ENCODE measurements at regions not wholly inside any gene's neighbourhood (a gene's known extent, or its start where the extent isn't known, plus 50 kb on each side); places are given as distances from the start of the nearest gene placed in this dataset.
"Not testable (repeated sequence)": the region's sequence is repeated elsewhere in the genome, so short reads cannot be mapped to it uniquely, and the experiment has no call there.

GRCh38 chr2:204356151-204356641, 189.1 kb upstream of the PARD3B start:
- DNase-seq (ENCODE audit: low spot score) = no peak

DNA sequence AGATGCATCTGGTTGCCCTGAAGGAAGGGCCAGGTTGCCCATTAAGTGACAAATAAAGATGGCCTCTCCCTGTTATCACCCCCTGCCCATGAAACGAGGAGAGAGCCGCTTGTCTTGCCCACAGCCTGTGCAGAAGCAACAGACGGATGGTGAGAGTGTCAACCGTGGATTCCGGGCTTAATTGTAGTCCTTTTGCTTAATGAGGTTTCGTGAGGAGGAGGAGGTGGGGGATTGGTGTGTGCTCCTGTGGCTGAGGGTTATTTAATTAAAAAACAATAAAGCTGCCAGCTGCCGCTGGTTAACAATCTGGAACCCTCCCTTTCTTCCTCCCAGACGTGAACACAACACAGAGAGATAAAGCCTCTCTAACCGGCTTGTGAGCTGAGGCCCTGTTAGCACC, 188.0 kb upstream of the PARD3B start:
- no peak for DNase-seq (ENCODE audit: low spot score)

DNA sequence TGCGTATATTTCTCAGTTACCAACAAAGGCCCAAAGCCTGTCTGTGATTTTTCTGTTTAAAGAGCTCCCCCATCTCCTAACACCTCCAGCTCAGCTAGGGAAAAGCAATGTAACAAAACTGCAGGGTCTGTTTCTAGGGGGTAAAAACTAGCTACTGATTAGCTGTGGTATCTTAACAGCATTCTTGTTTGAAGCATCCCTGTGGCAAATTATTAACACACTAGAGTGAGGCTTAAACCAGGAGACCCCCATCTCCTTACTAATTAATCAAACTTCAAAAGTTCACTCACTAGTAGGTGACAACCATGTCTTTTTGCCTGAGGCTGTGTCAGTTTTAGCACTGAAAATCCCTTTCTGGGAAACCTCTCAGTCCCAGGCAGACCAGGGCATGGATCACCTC, 186.2 kb upstream of the PARD3B start:
- no peak for DNase-seq (ENCODE audit: low spot score)

DNA sequence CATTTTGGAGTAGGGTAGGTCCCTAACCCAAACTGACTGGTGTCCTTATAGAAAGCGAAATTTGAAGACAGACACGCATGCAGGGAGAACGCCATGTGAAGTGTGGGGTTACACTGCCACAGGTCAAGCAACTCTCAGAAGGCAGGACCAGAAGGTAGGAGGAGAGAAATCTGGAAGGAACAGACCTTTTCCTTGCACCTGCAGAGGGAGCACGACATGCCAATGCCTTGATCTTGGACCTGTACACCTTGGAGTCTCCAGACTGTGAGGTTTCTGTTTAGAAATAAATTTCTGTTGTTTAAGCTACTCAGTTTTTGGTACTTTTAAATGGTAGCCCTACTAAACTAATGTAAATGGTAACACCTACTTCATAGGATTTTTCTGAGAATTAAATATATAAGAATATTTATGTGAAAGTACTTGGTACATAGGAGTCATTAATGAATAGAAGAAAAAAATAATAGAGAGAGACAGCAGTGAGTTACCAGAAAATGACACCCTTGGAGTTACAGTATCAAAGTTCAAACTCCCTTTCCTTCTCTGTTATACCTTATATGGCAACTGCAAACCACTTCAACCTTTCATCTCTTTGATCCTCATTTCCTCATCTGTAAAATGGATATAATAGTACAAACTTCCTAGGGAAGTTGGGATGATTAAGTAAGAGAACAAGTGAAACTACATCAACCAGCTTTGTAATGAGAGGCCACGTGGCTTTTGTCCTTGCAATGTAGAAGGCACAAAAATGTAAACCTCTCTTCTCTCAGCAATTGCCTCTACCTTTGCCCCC, 184.9 kb upstream of the PARD3B start:
- DNase-seq (ENCODE audit: low spot score) = peak; percentile 40

GRCh38 chr2:204361738-204362137, 183.5 kb upstream of the PARD3B start:
- DNase-seq (ENCODE audit: low spot score) = no peak

GRCh38 chr2:204362581-204362980, 182.7 kb upstream of the PARD3B start:
- DNase-seq (ENCODE audit: low spot score) = no peak

- DNase-seq (ENCODE audit: low spot score) = no peak
Observed at GRCh38 chr2:204363513-204363912, 181.8 kb upstream of the PARD3B start.

- DNase-seq (ENCODE audit: low spot score) = no peak
Observed at GRCh38 chr2:204364860-204365535, 180.3 kb upstream of the PARD3B start.

DNA sequence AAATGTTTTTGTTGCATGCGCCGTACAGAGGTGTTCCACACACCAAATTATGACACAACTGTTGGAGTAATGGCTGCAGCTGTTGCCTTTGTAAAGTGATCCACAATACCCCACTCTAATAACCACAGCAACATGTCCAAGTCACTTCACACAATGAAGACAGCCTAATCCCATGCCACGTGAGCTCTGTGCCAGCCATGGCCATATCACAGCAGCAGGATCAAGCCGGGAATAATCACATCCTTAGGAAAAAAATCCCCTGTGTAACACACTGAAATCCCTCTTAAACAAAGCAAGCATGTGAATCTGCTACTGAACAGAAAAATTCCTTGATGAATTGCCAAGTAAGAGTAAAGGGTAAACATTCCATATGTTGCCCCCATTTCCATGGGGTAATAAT, 179.5 kb upstream of the PARD3B start:
- no peak for DNase-seq (ENCODE audit: low spot score)

GRCh38 chr2:204367466-204367865, 177.8 kb upstream of the PARD3B start:
- DNase-seq (ENCODE audit: low spot score) = no peak

GRCh38 chr2:204370172-204370718, 175.0 kb upstream of the PARD3B start:
- no peak for DNase-seq (ENCODE audit: low spot score)

DNA sequence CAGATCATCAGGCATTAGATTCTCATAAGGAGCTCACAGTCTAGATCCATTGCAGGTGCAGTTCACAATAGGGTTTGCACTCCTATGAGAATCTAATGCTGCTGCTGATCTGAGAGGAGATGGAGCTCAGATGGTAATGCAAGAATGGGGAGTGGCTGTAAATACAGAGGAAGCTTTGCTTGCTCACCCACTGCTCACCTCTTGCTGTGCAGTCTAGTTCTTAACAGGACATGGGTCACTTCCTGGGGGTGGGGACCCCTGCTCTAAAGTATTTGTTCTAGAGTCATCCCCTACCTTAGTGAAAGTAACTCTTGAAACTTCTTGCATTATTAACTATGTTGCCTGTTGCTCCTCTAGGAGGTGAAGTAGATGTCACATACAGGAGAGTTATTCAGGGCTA, 171.3 kb upstream of the PARD3B start:
- DNase-seq (ENCODE audit: low spot score) = no peak

DNA sequence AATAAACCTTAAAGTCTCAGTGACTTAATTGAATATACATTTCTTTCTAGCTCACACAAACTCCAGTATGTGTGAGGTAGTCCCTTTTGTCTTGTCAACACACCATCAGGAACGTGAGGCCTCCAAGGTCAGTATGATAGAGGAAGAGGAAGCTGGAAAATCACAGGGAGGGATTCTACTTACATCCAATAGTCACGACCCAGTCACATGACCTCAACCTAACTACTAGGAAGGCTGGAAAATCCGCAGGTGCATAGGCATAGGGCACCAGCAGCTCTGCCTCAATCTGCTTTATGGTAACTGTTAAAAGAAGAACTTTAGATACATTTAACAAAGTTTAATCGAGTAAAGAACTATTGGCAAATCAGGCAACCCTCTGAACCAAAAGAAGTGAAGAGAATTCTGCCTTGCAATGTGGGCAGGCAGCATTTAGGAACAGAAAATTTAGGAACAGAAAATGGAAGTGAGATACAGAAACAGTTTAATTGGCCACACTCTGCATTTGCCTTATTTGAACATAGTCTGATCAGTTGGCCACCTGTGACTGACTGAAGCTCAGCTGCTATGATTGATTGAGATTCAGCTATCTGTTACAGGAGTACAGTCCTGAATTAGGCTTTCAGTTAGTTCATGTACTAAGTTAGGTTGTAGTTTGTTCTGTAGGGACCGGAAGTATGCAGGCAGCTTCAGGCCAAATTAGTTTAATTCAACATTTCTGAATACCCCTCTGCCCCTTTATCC, 165.0 kb upstream of the PARD3B start:
- no peak for DNase-seq (ENCODE audit: low spot score)

DNA sequence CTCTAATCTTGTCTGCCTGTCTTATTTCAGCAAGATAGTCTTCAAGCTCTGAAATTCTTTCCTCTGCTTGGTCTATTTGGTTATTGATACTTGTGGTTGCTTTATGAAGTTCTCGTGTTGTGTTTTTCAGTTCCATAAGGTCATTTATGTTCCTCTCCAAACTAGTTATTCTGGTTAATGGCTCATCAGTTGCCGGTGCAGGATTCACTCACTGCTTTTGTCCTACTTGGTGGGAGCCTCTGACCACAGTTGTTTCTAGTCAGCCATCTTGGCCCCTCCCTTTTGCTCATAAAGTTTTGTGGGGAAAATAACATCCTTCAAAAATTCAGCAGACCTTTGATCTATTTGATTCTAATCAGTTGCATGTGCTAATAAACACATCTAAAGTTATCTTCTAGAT, 158.6 kb upstream of the PARD3B start:
- no peak for DNase-seq (ENCODE audit: low spot score)

GRCh38 chr2:204389120-204389519, 156.2 kb upstream of the PARD3B start:
- no peak for DNase-seq (ENCODE audit: low spot score)

- no peak for DNase-seq (ENCODE audit: low spot score)
Observed at GRCh38 chr2:204389856-204390255, 155.4 kb upstream of the PARD3B start.

- DNase-seq (ENCODE audit: low spot score) = no peak
Observed at GRCh38 chr2:204395539-204395938, 149.7 kb upstream of the PARD3B start.

DNA sequence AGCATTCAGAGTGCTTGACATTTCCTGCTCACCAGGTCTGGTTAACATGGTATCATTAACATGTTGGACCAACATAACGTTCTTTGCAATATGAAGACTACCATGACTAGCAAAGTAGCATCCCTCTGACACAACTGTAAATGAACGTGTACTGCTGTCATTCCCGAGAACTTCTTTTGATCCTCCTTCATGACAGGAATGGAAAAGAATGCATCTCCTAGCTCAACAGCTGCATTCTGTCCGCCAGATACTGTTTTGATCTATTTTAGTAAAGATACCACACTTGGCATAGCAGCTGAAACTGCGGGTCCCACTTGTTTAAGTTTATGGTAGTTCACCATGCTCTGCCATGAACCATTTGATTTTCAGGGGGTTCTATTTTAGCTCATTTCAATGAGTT, 144.2 kb upstream of the PARD3B start:
- no peak for DNase-seq (ENCODE audit: low spot score)

- no peak for DNase-seq (ENCODE audit: low spot score)
Observed at GRCh38 chr2:204407204-204408014, 137.9 kb upstream of the PARD3B start.

DNA sequence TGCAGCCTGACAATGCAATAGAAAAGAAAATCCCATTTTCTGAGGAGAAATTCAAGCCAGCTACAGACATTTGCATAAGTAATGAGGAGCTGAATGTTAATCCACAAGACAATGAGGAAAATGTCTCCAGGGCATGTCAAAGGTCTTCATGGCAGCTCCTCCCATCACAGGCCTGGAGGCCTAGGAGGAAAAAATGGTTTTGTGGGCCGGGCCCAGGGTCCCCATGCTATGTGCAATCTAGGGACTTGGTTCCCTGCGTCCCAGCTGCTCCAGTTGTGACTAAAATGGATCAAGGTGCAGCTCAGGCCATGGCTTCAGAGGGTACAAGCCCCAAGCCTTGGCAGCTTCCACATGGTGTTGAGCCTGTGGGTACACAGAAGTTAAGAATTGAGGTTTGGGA, 132.5 kb upstream of the PARD3B start:
- DNase-seq (ENCODE audit: low spot score) = not testable (repeated sequence)
